A549 (cell line): ENCODE measurements at regions not wholly inside any gene's neighbourhood (a gene's known extent, or its start where the extent isn't known, plus 50 kb on each side); places are given as distances from the start of the nearest gene placed in this dataset.

Experiments used
- ATAC-seq, 2 experiments: fragments of 200-7000 bp in 1 of 2; fragments of >200 bp in 1 of 2; cut with Nextera tagmentation in 1 of 2; cut with Tn5 transposase in 1 of 2; 3 replicates each; pipeline versions ENCODE4 v1.8.0 to v1.9.1; 2018 to 2020; ENCODE audit warnings: mild to moderate bottlenecking in 1 of 2, moderate library complexity in 1 of 2
- CTCF ChIA-PET: fragments of 300-600 bp; sonication (Branson Sonifier 250); formaldehyde crosslinking; extraction: SDS; loops from one replicate; lab custom pipeline; 2021; ENCODE audit warnings: antibody characterized with exemption, inconsistent platforms; lab: Yijun Ruan, JAX
- POLR2A ChIA-PET: fragments of 350-600 bp; formaldehyde crosslinking; extraction: SDS; loops from one replicate; lab custom pipeline; 2021; ENCODE audit warnings: antibody characterized with exemption, inconsistent platforms; lab: Yijun Ruan, JAX
- DNase-seq, 2 experiments: peaks; one replicate each; pipeline versions ENCODE4 v3.0.0 to v3.0.0-alpha.2; 2011 to 2016; ENCODE audit warnings: low read depth in 1 of 2, low spot score in 1 of 2
- FAIRE-seq: peaks from 2 replicates; lab custom pipeline; 2011; peaks lifted over from hg19 to GRCh38; lab: Jason Lieb, UNC
- H3K27ac ChIP-seq, 2 experiments: fragments of >200 bp; sonication (Bioruptor Twin); formaldehyde crosslinking; 3 replicates each; pipeline ENCODE4 v1.5.1; 2016 to 2017
- H3K4me1 ChIP-seq: fragments of >200 bp; sonication (Bioruptor Twin); formaldehyde crosslinking; 3 replicates; pipeline ENCODE4 v1.6.1; 2016
- H3K4me2 ChIP-seq: fragments of >200 bp; sonication (Bioruptor Twin); formaldehyde crosslinking; 3 replicates; pipeline ENCODE4 v1.6.1; 2016
- H3K4me3 ChIP-seq: fragments of >200 bp; sonication (Bioruptor Twin); formaldehyde crosslinking; 3 replicates; pipeline ENCODE4 v1.5.1; 2016
- H3K9me3 ChIP-seq: fragments of >200 bp; sonication (Bioruptor Twin); formaldehyde crosslinking; 3 replicates; pipeline ENCODE4 v1.6.1; 2016
- CBX2 ChIP-seq: fragments of 200-600 bp; sonication (generic); IDR thresholded peaks from 2 replicates; pipeline ENCODE4 v1.6.1; 2016; ENCODE audit warnings: low read depth, mild to moderate bottlenecking, borderline replicate concordance
- CBX8 ChIP-seq: fragments of 200-600 bp; sonication (generic); IDR thresholded peaks from 2 replicates; pipeline ENCODE4 v1.6.1; 2016
- CHD2 ChIP-seq: fragments of 150-350 bp; IDR thresholded peaks from 2 replicates; pipeline ENCODE4 v1.6.1; 2014; ENCODE audit warnings: low read length; ENCODE audit not compliant: partially characterized antibody
- CHD4 ChIP-seq: fragments of 200-600 bp; sonication (generic); IDR thresholded peaks from 2 replicates; pipeline ENCODE4 v1.6.1; 2016; ENCODE audit warnings: antibody characterized with exemption, mild to moderate bottlenecking, borderline replicate concordance
- FOSB ChIP-seq: fragments of 250-450 bp; sonication (Bioruptor Pico); IDR thresholded peaks from 2 replicates; pipeline ENCODE4 v1.5.0; 2020; ENCODE audit warnings: mild to moderate bottlenecking, moderate library complexity
- FOSL2 ChIP-seq, 2 experiments: fragments of 450-650 bp in 1 of 2; fragments of >200 bp in 1 of 2; sonication (Bioruptor Twin) in 1 of 2; formaldehyde crosslinking; IDR thresholded peaks; 2 replicates each; pipeline versions ENCODE4 v1.5.0 to v1.6.1; 2016 to 2020; ENCODE audit warnings: mild to moderate bottlenecking in 1 of 2, moderate library complexity in 1 of 2
- GATA3 ChIP-seq: IDR thresholded peaks from 2 replicates; pipeline ENCODE4 v1.6.1; 2012; ENCODE audit warnings: borderline replicate concordance
- HEYL ChIP-seq: fragments of 250-450 bp; sonication (Bioruptor Pico); IDR thresholded peaks from 2 replicates; pipeline ENCODE4 v1.8.0; 2021; ENCODE audit warnings: mild to moderate bottlenecking, moderate library complexity
- HOXA7 ChIP-seq: fragments of 250-450 bp; sonication (Bioruptor Pico); IDR thresholded peaks from 2 replicates; pipeline ENCODE4 v1.5.0; 2020; ENCODE audit warnings: mild to moderate bottlenecking, moderate library complexity
- JUN ChIP-seq, 2 experiments: fragments of >200 bp; sonication (Bioruptor Twin); formaldehyde crosslinking; IDR thresholded peaks; 2 replicates in 1 of 2; 3 replicates in 1 of 2; pipeline ENCODE4 v1.6.1; 2016 to 2017
- JUNB ChIP-seq: fragments of >200 bp; sonication (Bioruptor Twin); formaldehyde crosslinking; IDR thresholded peaks from 2 replicates; pipeline ENCODE4 v1.6.1; 2016
- KDM5A ChIP-seq: fragments of 200-600 bp; sonication (generic); IDR thresholded peaks from 2 replicates; pipeline ENCODE4 v1.6.1; 2016; ENCODE audit warnings: antibody characterized with exemption, mild to moderate bottlenecking
- MAFK ChIP-seq: fragments of 450-650 bp; IDR thresholded peaks from 2 replicates; pipeline ENCODE4 v1.6.1; 2014; ENCODE audit not compliant: partially characterized antibody
- MAZ ChIP-seq: fragments of 150-350 bp; IDR thresholded peaks from 2 replicates; pipeline ENCODE4 v1.6.1; 2014; ENCODE audit warnings: antibody characterized with exemption, low read depth, low read length, borderline replicate concordance
- MYC ChIP-seq: IDR thresholded peaks from 2 replicates; pipeline ENCODE4 v1.6.1; 2012; ENCODE audit warnings: mild to moderate bottlenecking, inconsistent platforms, low read length, improper control_type of control experiment, borderline replicate concordance
- NFE2L2 ChIP-seq: fragments of 150-350 bp; conservative IDR thresholded peaks from 2 replicates; pipeline ENCODE4 v1.6.1; 2014; ENCODE audit warnings: low read length
- NPAS2 ChIP-seq: fragments of 250-450 bp; sonication (Bioruptor Pico); IDR thresholded peaks from 2 replicates; pipeline ENCODE4 v1.8.0; 2022; ENCODE audit warnings: mild to moderate bottlenecking, moderate library complexity, borderline replicate concordance
- NR3C1 ChIP-seq: fragments of >200 bp; sonication (Bioruptor Twin); formaldehyde crosslinking; IDR thresholded peaks from 3 replicates; pipeline ENCODE4 v1.6.1; 2017
- RARB ChIP-seq: fragments of 250-450 bp; sonication (Bioruptor Pico); IDR thresholded peaks from 2 replicates; pipeline ENCODE4 v1.8.0; 2021; ENCODE audit warnings: mild to moderate bottlenecking, moderate library complexity
- RFX5 ChIP-seq: fragments of 450-650 bp; IDR thresholded peaks from 2 replicates; pipeline ENCODE4 v1.7.1; 2014; ENCODE audit warnings: antibody characterized with exemption, mild to moderate bottlenecking, moderate library complexity
- RNF2 ChIP-seq: fragments of 200-600 bp; sonication (generic); IDR thresholded peaks from 2 replicates; pipeline ENCODE4 v1.6.1; 2016; ENCODE audit warnings: low read depth, mild to moderate bottlenecking, antibody characterized with exemption, moderate library complexity, borderline replicate concordance
- SMC3 ChIP-seq: fragments of >200 bp; sonication (Bioruptor Twin); formaldehyde crosslinking; IDR thresholded peaks from 3 replicates; pipeline ENCODE4 v1.6.1; 2018; ENCODE audit warnings: inconsistent platforms
- ZSCAN20 ChIP-seq: fragments of 250-450 bp; sonication (Bioruptor Pico); IDR thresholded peaks from 2 replicates; pipeline ENCODE4 v1.8.0; 2022; ENCODE audit warnings: mild to moderate bottlenecking, moderate library complexity
- WGBS: methylation state at CpG from one replicate; pipeline ENCODE4 v1.1.6; 2017; ENCODE audit errors: missing lambda C conversion rate; 5-methylcytosine and 5-hydroxymethylcytosine counted together
- TF ChIP-seq, protein P1 (sequence below): fragments of 150-350 bp; IDR thresholded peaks from 2 replicates; pipeline ENCODE4 v1.6.1; 2014; ENCODE audit warnings: low read depth, mild to moderate bottlenecking, low read length
- TF ChIP-seq, protein P2 (sequence below): fragments of 250-450 bp; sonication (Bioruptor Pico); IDR thresholded peaks from 2 replicates; pipeline ENCODE4 v1.5.0; 2021; ENCODE audit warnings: mild to moderate bottlenecking, moderate library complexity, borderline replicate concordance
- TF ChIP-seq, protein P3 (sequence below): fragments of >200 bp; sonication (Bioruptor Twin); formaldehyde crosslinking; IDR thresholded peaks from 3 replicates; pipeline ENCODE4 v1.5.1; 2016
- TF ChIP-seq, protein P4 (sequence below): IDR thresholded peaks from 2 replicates; pipeline ENCODE4 v1.6.1; 2012

DNA sequence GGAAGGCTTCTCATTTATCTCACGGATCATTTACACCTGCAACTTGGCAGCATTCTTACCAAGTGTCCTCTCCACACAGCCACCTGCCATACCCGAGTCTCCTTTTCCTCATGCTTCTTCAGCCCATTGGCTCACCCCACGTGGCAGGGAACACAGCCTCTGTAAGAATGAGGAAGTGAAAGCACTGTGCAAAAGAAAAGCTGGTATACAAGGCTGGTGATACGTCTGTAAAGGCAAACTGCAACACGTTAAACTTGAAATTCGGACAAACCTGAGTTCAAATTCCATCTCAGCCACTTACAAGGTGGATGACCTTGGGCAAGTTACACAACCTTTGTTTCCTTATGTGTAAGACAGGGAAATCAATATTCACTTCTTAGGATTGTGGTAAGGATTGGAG, 164.0 kb upstream of the RASGEF1B start:
- CTCF ChIA-PET = no interaction called here
- FAIRE-seq = no peak
- POLR2A ChIA-PET = no interaction called here
- 37% methylated on average over 6 of the region's 6 CpGs for WGBS
- Histone ChIP-seq H3K4me1 (no peaks in the 10 kb centered on the region), H3K9me3 (no peaks in the 10 kb centered on the region), H3K4me2 (no peak overlapping the region), H3K27ac (no peak overlapping the region), H3K4me3 (no peak overlapping the region)
- no peak for ATAC-seq
- DNase-seq = no peak
- TF ChIP-seq MYC (no peak), MAFK (no peak), JUNB (no peak), RARB (CRISPR knock-in tag) (no peak), FOSB (no peak), SMC3 (no peak), HEYL (CRISPR knock-in tag) (no peak), CHD4 (no peak), RFX5 (no peak), NR3C1 (no peak), CBX2 (no peak)
- TF ChIP-seq, protein P1, sequence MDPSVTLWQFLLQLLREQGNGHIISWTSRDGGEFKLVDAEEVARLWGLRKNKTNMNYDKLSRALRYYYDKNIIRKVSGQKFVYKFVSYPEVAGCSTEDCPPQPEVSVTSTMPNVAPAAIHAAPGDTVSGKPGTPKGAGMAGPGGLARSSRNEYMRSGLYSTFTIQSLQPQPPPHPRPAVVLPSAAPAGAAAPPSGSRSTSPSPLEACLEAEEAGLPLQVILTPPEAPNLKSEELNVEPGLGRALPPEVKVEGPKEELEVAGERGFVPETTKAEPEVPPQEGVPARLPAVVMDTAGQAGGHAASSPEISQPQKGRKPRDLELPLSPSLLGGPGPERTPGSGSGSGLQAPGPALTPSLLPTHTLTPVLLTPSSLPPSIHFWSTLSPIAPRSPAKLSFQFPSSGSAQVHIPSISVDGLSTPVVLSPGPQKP = no peak

DNA sequence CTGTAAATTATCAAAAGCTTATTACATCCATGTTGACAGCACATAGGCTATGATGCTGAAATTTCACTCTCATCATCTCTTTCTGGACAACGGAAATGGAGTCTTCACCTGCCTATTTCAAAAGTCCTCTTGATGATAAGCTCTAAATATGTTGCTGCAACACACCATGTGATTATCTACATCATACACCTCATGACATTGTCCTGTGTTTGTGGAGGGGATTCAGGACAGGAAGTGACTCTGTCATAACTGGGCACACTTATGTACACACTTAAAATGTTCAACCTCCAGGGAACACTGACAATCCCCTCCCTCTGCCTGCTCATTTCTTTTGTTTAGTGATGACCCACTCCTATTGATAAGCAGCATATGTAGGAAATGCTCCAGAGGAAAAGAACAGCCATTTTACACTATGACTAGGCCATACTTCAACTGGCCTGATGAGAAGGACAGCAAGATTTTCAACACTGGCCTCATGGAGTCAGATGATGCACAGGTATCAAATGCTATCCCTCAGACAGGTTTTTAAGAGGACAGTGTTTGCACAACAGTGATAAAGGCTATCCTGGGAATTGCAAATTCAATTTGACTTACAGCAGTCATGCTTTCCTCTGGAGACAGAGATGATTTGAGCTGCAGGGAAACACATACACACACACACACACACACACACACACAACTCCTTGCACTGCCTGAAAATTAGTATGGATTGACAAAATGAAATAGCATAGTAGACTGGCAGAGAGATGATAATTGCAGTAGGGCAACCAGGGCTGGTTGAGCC, 163.3 kb upstream of the RASGEF1B start:
- POLR2A ChIA-PET = no interaction called here
- Histone ChIP-seq H3K4me3 (no peak overlapping the region), H3K27ac (no peak overlapping the region), H3K4me2 (no peak overlapping the region), H3K9me3 (no peaks in the 10 kb centered on the region)
- no peak for DNase-seq
- 80% methylated on average over 1 of the region's 1 CpG for WGBS
- no peak for FAIRE-seq
- ATAC-seq = no peak
- TF ChIP-seq GATA3 (no peak), CBX8 (no peak), NFE2L2 (no peak), KDM5A (no peak)
- TF ChIP-seq, protein P2, sequence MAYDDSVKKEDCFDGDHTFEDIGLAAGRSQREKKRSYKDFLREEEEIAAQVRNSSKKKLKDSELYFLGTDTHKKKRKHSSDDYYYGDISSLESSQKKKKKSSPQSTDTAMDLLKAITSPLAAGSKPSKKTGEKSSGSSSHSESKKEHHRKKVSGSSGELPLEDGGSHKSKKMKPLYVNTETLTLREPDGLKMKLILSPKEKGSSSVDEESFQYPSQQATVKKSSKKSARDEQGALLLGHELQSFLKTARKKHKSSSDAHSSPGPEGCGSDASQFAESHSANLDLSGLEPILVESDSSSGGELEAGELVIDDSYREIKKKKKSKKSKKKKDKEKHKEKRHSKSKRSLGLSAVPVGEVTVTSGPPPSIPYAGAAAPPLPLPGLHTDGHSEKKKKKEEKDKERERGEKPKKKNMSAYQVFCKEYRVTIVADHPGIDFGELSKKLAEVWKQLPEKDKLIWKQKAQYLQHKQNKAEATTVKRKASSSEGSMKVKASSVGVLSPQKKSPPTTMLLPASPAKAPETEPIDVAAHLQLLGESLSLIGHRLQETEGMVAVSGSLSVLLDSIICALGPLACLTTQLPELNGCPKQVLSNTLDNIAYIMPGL = no peak
- TF ChIP-seq, protein P3, sequence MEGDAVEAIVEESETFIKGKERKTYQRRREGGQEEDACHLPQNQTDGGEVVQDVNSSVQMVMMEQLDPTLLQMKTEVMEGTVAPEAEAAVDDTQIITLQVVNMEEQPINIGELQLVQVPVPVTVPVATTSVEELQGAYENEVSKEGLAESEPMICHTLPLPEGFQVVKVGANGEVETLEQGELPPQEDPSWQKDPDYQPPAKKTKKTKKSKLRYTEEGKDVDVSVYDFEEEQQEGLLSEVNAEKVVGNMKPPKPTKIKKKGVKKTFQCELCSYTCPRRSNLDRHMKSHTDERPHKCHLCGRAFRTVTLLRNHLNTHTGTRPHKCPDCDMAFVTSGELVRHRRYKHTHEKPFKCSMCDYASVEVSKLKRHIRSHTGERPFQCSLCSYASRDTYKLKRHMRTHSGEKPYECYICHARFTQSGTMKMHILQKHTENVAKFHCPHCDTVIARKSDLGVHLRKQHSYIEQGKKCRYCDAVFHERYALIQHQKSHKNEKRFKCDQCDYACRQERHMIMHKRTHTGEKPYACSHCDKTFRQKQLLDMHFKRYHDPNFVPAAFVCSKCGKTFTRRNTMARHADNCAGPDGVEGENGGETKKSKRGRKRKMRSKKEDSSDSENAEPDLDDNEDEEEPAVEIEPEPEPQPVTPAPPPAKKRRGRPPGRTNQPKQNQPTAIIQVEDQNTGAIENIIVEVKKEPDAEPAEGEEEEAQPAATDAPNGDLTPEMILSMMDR = no peak
- TF ChIP-seq, all 56 proteins: peak for 0
- H3K4me1 ChIP-seq = no peaks in the 10 kb centered on the region
- CTCF ChIA-PET = no interaction called here

DNA sequence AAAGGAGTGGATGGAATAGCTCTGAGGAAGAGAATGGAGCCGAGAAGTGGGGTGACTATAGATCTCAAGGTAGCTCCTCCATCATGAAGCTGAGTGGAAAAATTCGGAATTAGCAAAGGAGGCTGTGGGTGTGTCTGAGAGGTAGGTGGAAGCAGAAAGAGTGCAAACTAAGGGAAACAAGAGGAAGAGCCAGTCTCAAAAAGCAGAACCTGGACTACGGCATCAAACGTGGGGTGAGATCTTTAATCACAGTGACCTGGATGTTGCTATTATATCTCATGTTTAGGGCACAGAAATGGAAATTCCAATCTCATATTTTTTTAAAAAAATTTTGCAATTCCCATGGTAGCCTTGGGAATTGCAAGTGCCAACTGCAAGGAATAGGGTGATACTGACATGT, 162.5 kb upstream of the RASGEF1B start:
- no peaks in the 10 kb centered on the region for H3K4me1 ChIP-seq
- TF ChIP-seq JUN (IDR thresholded peaks at IDR 0.05) (no peak), MYC (no peak), RNF2 (no peak), ZSCAN20 (CRISPR knock-in tag) (no peak), CHD2 (no peak), MAZ (no peak), CBX8 (no peak), NPAS2 (CRISPR knock-in tag) (no peak), FOSL2 (IDR thresholded peaks at IDR 0.05) (no peak), FOSL2 (CRISPR knock-in tag; IDR thresholded peaks at IDR 0.05) (no peak), HOXA7 (CRISPR knock-in tag) (no peak)
- TF ChIP-seq, protein P4, sequence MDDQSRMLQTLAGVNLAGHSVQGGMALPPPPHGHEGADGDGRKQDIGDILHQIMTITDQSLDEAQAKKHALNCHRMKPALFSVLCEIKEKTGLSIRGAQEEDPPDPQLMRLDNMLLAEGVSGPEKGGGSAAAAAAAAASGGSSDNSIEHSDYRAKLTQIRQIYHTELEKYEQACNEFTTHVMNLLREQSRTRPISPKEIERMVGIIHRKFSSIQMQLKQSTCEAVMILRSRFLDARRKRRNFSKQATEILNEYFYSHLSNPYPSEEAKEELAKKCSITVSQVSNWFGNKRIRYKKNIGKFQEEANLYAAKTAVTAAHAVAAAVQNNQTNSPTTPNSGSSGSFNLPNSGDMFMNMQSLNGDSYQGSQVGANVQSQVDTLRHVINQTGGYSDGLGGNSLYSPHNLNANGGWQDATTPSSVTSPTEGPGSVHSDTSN = no peak
- TF ChIP-seq, all 56 proteins: peak for 0
- ATAC-seq = no peak
- 67% methylated on average over 4 of the region's 4 CpGs for WGBS
- H3K27ac ChIP-seq = no peak overlapping the region
- no peak overlapping the region for H3K4me2 ChIP-seq
- no peak overlapping the region for H3K4me3 ChIP-seq
- no peak for FAIRE-seq
- ChIA-PET CTCF (no interaction called here), POLR2A (no interaction called here)
- no peaks in the 10 kb centered on the region for H3K9me3 ChIP-seq
- DNase-seq = no peak
